ENCODE measurements at regions not wholly inside any gene's neighbourhood (a gene's known extent, or its start where the extent isn't known, plus 50 kb on each side); places are given as distances from the start of the nearest gene placed in this dataset.

- TF ChIP-seq CTCF (IDR thresholded peaks at IDR 0.05): no peak
- TF ChIP-seq POLR2A (IDR thresholded peaks at IDR 0.05): no peak
These were observed 1021.3 kb downstream of the XPNPEP1 start for GRCh38 chr10:108901781-108902618.

Data from heart left ventricle (tissue), 13 donors.